BJ (cell line): ENCODE measurements at regions not wholly inside any gene's neighbourhood (a gene's known extent, or its start where the extent isn't known, plus 50 kb on each side); places are given as distances from the start of the nearest gene placed in this dataset.

ENCODE experiments used
- CTCF ChIA-PET: fragments of 350-600 bp; formaldehyde crosslinking; extraction: SDS; loops from one replicate; lab custom pipeline; 2021; ENCODE audit warnings: antibody characterized with exemption, inconsistent platforms; lab: Yijun Ruan, JAX
- POLR2A ChIA-PET: fragments of 300-600 bp; sonication (Branson Sonifier 250); formaldehyde crosslinking; extraction: SDS; loops from one replicate; lab custom pipeline; 2021; ENCODE audit warnings: antibody characterized with exemption; lab: Charles Lee
- DNase-seq: peaks from one replicate; pipeline ENCODE4 v3.0.0-alpha.2; 2011; ENCODE audit warnings: low read depth
- H3K27me3 ChIP-seq: 2 replicates; pipeline ENCODE4 v1.6.0; 2011; ENCODE audit warnings: low read length; ENCODE audit not compliant: control insufficient read depth, insufficient read depth
- H3K36me3 ChIP-seq: 2 replicates; pipeline ENCODE4 v1.5.1; 2011; ENCODE audit warnings: low read length; ENCODE audit not compliant: control insufficient read depth, insufficient read depth
- H3K4me3 ChIP-seq: 2 replicates; pipeline ENCODE4 v1.5.1; 2011; ENCODE audit warnings: low read depth, mild to moderate bottlenecking, control low read depth, low read length
- CTCF ChIP-seq: IDR thresholded peaks from 2 replicates; pipeline ENCODE4 v1.5.1; 2011; ENCODE audit warnings: low read depth, mild to moderate bottlenecking, control low read depth, inconsistent platforms, low read length, moderate library complexity; ENCODE audit not compliant: insufficient read depth

GRCh38 chr5:27784317-27784716, 745.9 kb upstream of the CDH9 start:
- CTCF ChIA-PET: no interaction called here

GRCh38 chr5:27778121-27778520, 739.7 kb upstream of the CDH9 start:
- POLR2A ChIA-PET: no interaction called here
- DNase-seq: no peak
- no peak for TF ChIP-seq CTCF
- no peak overlapping the region for H3K4me3 ChIP-seq
- CTCF ChIA-PET: no interaction called here
- H3K36me3 ChIP-seq: no peaks in the 10 kb centered on the region
- no peaks in the 10 kb centered on the region for H3K27me3 ChIP-seq

More at GRCh38 chr5:27784317-27784716, 745.9 kb upstream of the CDH9 start:
- Histone ChIP-seq H3K27me3 (no peaks in the 10 kb centered on the region), H3K36me3 (no peaks in the 10 kb centered on the region), H3K4me3 (no peak overlapping the region)
- POLR2A ChIA-PET: no interaction called here
- DNase-seq: no peak
- TF ChIP-seq CTCF: no peak

GRCh38 chr5:27773636-27774035, 735.2 kb upstream of the CDH9 start:
- no peaks in the 10 kb centered on the region for H3K27me3 ChIP-seq
- DNase-seq: no peak
- CTCF ChIA-PET: no interaction called here
- H3K36me3 ChIP-seq: no peaks in the 10 kb centered on the region
- no peak overlapping the region for H3K4me3 ChIP-seq
- POLR2A ChIA-PET: no interaction called here
- TF ChIP-seq CTCF: no peak

DNA sequence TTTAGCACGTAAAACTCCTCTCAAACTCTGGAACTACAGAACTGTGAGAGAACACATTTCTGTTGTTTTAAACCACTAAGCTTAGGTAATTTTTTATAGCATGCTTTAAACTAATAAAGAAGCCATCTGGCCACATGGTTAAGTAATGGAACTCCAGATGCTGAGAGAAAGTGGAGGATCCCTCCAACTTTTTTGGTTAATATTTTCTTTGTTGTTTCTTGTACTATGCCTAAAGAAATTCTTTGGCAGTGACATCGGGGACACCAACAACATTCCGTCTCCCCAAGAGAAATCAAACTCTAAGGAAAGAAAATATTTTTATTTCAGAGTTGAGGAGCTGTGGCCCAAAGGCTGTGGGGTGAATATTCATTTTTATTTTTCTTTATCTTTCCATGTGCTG, 734.8 kb upstream of the CDH9 start:
- no peak for TF ChIP-seq CTCF
- no peaks in the 10 kb centered on the region for H3K36me3 ChIP-seq
- CTCF ChIA-PET: no interaction called here
- H3K27me3 ChIP-seq: no peaks in the 10 kb centered on the region
- H3K4me3 ChIP-seq: no peak overlapping the region
- POLR2A ChIA-PET: no interaction called here
- DNase-seq: no peak

- POLR2A ChIA-PET: no interaction called here
- no peaks in the 10 kb centered on the region for H3K36me3 ChIP-seq
- TF ChIP-seq CTCF: no peak
- DNase-seq: no peak
- H3K27me3 ChIP-seq: no peaks in the 10 kb centered on the region
- CTCF ChIA-PET: no interaction called here
- no peak overlapping the region for H3K4me3 ChIP-seq
Observed at GRCh38 chr5:27769748-27770402, 731.5 kb upstream of the CDH9 start.
